SJSA1 (cell line): ENCODE measurements at regions not wholly inside any gene's neighbourhood (a gene's known extent, or its start where the extent isn't known, plus 50 kb on each side); places are given as distances from the start of the nearest gene placed in this dataset.

Experiments
- DNase-seq, 2 experiments: peaks; one replicate each; pipeline ENCODE4 v3.0.0-alpha.2; 2015 to 2020; ENCODE audit warnings: low spot score in 2 of 2, low read depth in 1 of 2
- H3K27ac ChIP-seq: fragments of 250-450 bp; sonication (Bioruptor Pico); 2 replicates; pipeline ENCODE4 v1.5.1; 2020; ENCODE audit warnings: mild to moderate bottlenecking, moderate library complexity
- H3K27me3 ChIP-seq: fragments of 250-450 bp; sonication (Bioruptor Pico); replicated peaks from 2 replicates; pipeline ENCODE4 v1.5.1; 2020; ENCODE audit warnings: mild to moderate bottlenecking, moderate library complexity
- H3K36me3 ChIP-seq: fragments of 250-450 bp; sonication (Bioruptor Pico); 2 replicates; pipeline ENCODE4 v1.5.1; 2020; ENCODE audit warnings: mild to moderate bottlenecking
- H3K4me1 ChIP-seq: fragments of 250-450 bp; sonication (Bioruptor Pico); replicated peaks from 2 replicates; pipeline ENCODE4 v1.6.1; 2021; ENCODE audit warnings: mild to moderate bottlenecking
- H3K4me3 ChIP-seq: fragments of 250-450 bp; sonication (Bioruptor Pico); 2 replicates; pipeline ENCODE4 v1.5.1; 2020; ENCODE audit warnings: mild to moderate bottlenecking
- H3K9me3 ChIP-seq: fragments of 250-450 bp; sonication (Bioruptor Pico); replicated peaks from 2 replicates; pipeline ENCODE4 v1.5.1; 2020; ENCODE audit warnings: mild to moderate bottlenecking

- Histone ChIP-seq H3K27me3 (no peaks in the 10 kb centered on the region), H3K4me1 (no peaks in the 10 kb centered on the region), H3K9me3 (peaks cover 4% of the 10 kb centered on the region; the same call in 1 of the 2 replicates), H3K4me3 (no peak overlapping the region), H3K27ac (no peak overlapping the region), H3K36me3 (no peaks in the 10 kb centered on the region)
- no peak for DNase-seq
Observed at GRCh38 chr2:104091894-104092293, 762.0 kb upstream of the POU3F3 start.

- Histone ChIP-seq H3K27me3 (no peaks in the 10 kb centered on the region), H3K36me3 (no peaks in the 10 kb centered on the region), H3K9me3 (peaks cover 4% of the 10 kb centered on the region; the same call in 1 of the 2 replicates), H3K4me1 (no peaks in the 10 kb centered on the region), H3K27ac (no peak overlapping the region), H3K4me3 (no peak overlapping the region)
- DNase-seq: no peak
Observed at GRCh38 chr2:104092886-104093285, 761.0 kb upstream of the POU3F3 start.

GRCh38 chr2:104102615-104103014 lies 751.3 kb upstream of the POU3F3 start:
- H3K9me3 ChIP-seq: no peaks in the 10 kb centered on the region
- H3K36me3 ChIP-seq: no peaks in the 10 kb centered on the region
- no peak for DNase-seq
- no peak overlapping the region for H3K27ac ChIP-seq
- no peak overlapping the region for H3K4me3 ChIP-seq
- H3K4me1 ChIP-seq: no peaks in the 10 kb centered on the region
- no peaks in the 10 kb centered on the region for H3K27me3 ChIP-seq

GRCh38 chr2:104109356-104109755 lies 744.6 kb upstream of the POU3F3 start:
- Histone ChIP-seq H3K27ac (no peak overlapping the region), H3K4me1 (no peaks in the 10 kb centered on the region), H3K4me3 (no peak overlapping the region), H3K9me3 (no peaks in the 10 kb centered on the region; the same call in 1 of the 2 replicates), H3K27me3 (no peaks in the 10 kb centered on the region), H3K36me3 (no peaks in the 10 kb centered on the region)
- DNase-seq: no peak

GRCh38 chr2:104118889-104119288 lies 735.0 kb upstream of the POU3F3 start:
- Histone ChIP-seq H3K27ac (no peak overlapping the region), H3K36me3 (no peaks in the 10 kb centered on the region), H3K4me1 (no peaks in the 10 kb centered on the region)

GRCh38 chr2:104120171-104120570 lies 733.7 kb upstream of the POU3F3 start:
- Histone ChIP-seq H3K36me3 (no peaks in the 10 kb centered on the region), H3K4me1 (no peaks in the 10 kb centered on the region), H3K27me3 (no peaks in the 10 kb centered on the region), H3K27ac (no peak overlapping the region), H3K9me3 (no peaks in the 10 kb centered on the region), H3K4me3 (no peak overlapping the region)
- DNase-seq: no peak

More at GRCh38 chr2:104118889-104119288, 735.0 kb upstream of the POU3F3 start:
- DNase-seq: no peak
- Histone ChIP-seq H3K9me3 (no peaks in the 10 kb centered on the region; the same call in 1 of the 2 replicates), H3K4me3 (no peak overlapping the region), H3K27me3 (no peaks in the 10 kb centered on the region)

GRCh38 chr2:104125096-104125495 lies 728.8 kb upstream of the POU3F3 start:
- H3K4me3 ChIP-seq: no peak overlapping the region
- H3K27me3 ChIP-seq: no peaks in the 10 kb centered on the region
- no peak for DNase-seq
- H3K4me1 ChIP-seq: no peaks in the 10 kb centered on the region
- no peak overlapping the region for H3K27ac ChIP-seq
- H3K36me3 ChIP-seq: no peaks in the 10 kb centered on the region
- H3K9me3 ChIP-seq: no peaks in the 10 kb centered on the region

GRCh38 chr2:104127049-104127770 lies 726.7 kb upstream of the POU3F3 start:
- Histone ChIP-seq H3K4me3 (no peak overlapping the region), H3K27me3 (no peaks in the 10 kb centered on the region), H3K9me3 (no peaks in the 10 kb centered on the region), H3K36me3 (no peaks in the 10 kb centered on the region), H3K4me1 (no peaks in the 10 kb centered on the region), H3K27ac (no peak overlapping the region)
- no peak for DNase-seq

GRCh38 chr2:104140361-104140760 lies 713.6 kb upstream of the POU3F3 start:
- Histone ChIP-seq H3K36me3 (no peaks in the 10 kb centered on the region), H3K4me3 (no peak overlapping the region), H3K27me3 (no peaks in the 10 kb centered on the region), H3K27ac (no peak overlapping the region), H3K4me1 (no peaks in the 10 kb centered on the region), H3K9me3 (no peaks in the 10 kb centered on the region; the same call in 1 of the 2 replicates)
- DNase-seq: no peak

GRCh38 chr2:104158191-104158590 lies 695.7 kb upstream of the POU3F3 start:
- H3K9me3 ChIP-seq: no peaks in the 10 kb centered on the region
- no peaks in the 10 kb centered on the region for H3K36me3 ChIP-seq
- H3K4me1 ChIP-seq: no peaks in the 10 kb centered on the region
- no peaks in the 10 kb centered on the region for H3K27me3 ChIP-seq
- H3K4me3 ChIP-seq: no peak overlapping the region
- no peak overlapping the region for H3K27ac ChIP-seq
- DNase-seq: no peak

- H3K27ac ChIP-seq: no peak overlapping the region
- no peak overlapping the region for H3K4me3 ChIP-seq
- no peak for DNase-seq
- no peaks in the 10 kb centered on the region for H3K4me1 ChIP-seq
- H3K36me3 ChIP-seq: no peaks in the 10 kb centered on the region
- H3K27me3 ChIP-seq: no peaks in the 10 kb centered on the region
- H3K9me3 ChIP-seq: no peaks in the 10 kb centered on the region
Observed at GRCh38 chr2:104163611-104164130, 690.2 kb upstream of the POU3F3 start.

- H3K4me3 ChIP-seq: no peak overlapping the region
- no peaks in the 10 kb centered on the region for H3K27me3 ChIP-seq
- no peaks in the 10 kb centered on the region for H3K9me3 ChIP-seq
- H3K27ac ChIP-seq: no peak overlapping the region
- H3K4me1 ChIP-seq: no peaks in the 10 kb centered on the region
- H3K36me3 ChIP-seq: no peaks in the 10 kb centered on the region
- DNase-seq: no peak
Observed at GRCh38 chr2:104164721-104165252, 689.1 kb upstream of the POU3F3 start.

- Histone ChIP-seq H3K4me1 (no peaks in the 10 kb centered on the region), H3K9me3 (peaks cover 3% of the 10 kb centered on the region)
Observed at GRCh38 chr2:104177179-104177578, 676.7 kb upstream of the POU3F3 start.

GRCh38 chr2:104179644-104180043 lies 674.3 kb upstream of the POU3F3 start:
- Histone ChIP-seq H3K4me3 (no peak overlapping the region), H3K36me3 (no peaks in the 10 kb centered on the region), H3K9me3 (peaks cover 3% of the 10 kb centered on the region), H3K4me1 (no peaks in the 10 kb centered on the region), H3K27me3 (no peaks in the 10 kb centered on the region), H3K27ac (no peak overlapping the region)
- DNase-seq: no peak

More at GRCh38 chr2:104177179-104177578, 676.7 kb upstream of the POU3F3 start:
- no peak overlapping the region for H3K4me3 ChIP-seq
- H3K27ac ChIP-seq: no peak overlapping the region
- DNase-seq: no peak
- no peaks in the 10 kb centered on the region for H3K36me3 ChIP-seq
- H3K27me3 ChIP-seq: no peaks in the 10 kb centered on the region
